B cell (primary cell): ENCODE measurements at regions not wholly inside any gene's neighbourhood (a gene's known extent, or its start where the extent isn't known, plus 50 kb on each side); places are given as distances from the start of the nearest gene placed in this dataset.

ENCODE experiments used
- ATAC-seq: fragments of 200-7000 bp; cut with Tn5 transposase; one replicate; pipeline ENCODE4 v1.10.0; 2021; ENCODE audit warnings: low read depth, mild to moderate bottlenecking, moderate number of reproducible peaks, moderate library complexity
- CTCF ChIA-PET: fragments of 350-600 bp; sonication (Branson Sonifier 250); formaldehyde crosslinking; loops from one replicate; lab custom pipeline; 2021; ENCODE audit warnings: antibody characterized with exemption, inconsistent platforms; lab: Charles Lee
- POLR2A ChIA-PET: fragments of 350-600 bp; sonication (Branson Sonifier 250); formaldehyde crosslinking; loops from one replicate; lab custom pipeline; 2021; ENCODE audit warnings: antibody characterized with exemption; lab: Charles Lee
- DNase-seq: peaks from one replicate; pipeline ENCODE4 v3.0.0; 2013
- H2AFZ ChIP-seq: 2 replicates; pipeline ENCODE4 v1.6.1; 2012; ENCODE audit warnings: mild to moderate bottlenecking, low read depth, low read length; ENCODE audit not compliant: insufficient read depth, poor library complexity, severe bottlenecking
- H3K27ac ChIP-seq, 2 donors: 1 replicate in 1 of 2; 2 replicates in 1 of 2; pipeline ENCODE4 v1.5.1; 2012 to 2013; ENCODE audit warnings: low read length in 2 of 2, mild to moderate bottlenecking in 2 of 2, moderate library complexity in 1 of 2
- H3K27me3 ChIP-seq, 4 experiments: fragments of 200-600 bp in 1 of 4; sonication (generic) in 1 of 4; replicated peaks in 1 of 4; 1 replicate in 2 of 4; 2 replicates in 2 of 4; pipeline versions ENCODE4 v1.6.1 to v1.7.0; 2013 to 2016; ENCODE audit warnings: low read length in 3 of 4, mild to moderate bottlenecking in 2 of 4, mixed read lengths in 1 of 4, moderate library complexity in 1 of 4; ENCODE audit not compliant: insufficient read depth in 4 of 4, control insufficient read depth in 3 of 4; ENCODE audit errors: control extremely low read depth in 1 of 4
- H3K36me3 ChIP-seq, 2 experiments: replicated peaks in 1 of 2; 1 replicate in 1 of 2; 2 replicates in 1 of 2; pipeline versions ENCODE4 v1.6.1 to v1.7.1; 2013; ENCODE audit warnings: low read length in 1 of 2; ENCODE audit not compliant: insufficient read depth in 2 of 2, control insufficient read depth in 1 of 2; ENCODE audit errors: control extremely low read depth in 1 of 2, extremely low read depth in 1 of 2
- H3K4me1 ChIP-seq, 2 donors: fragments of 200-600 bp in 1 of 2; sonication (generic) in 1 of 2; 1 replicate in 1 of 2; 2 replicates in 1 of 2; pipeline versions ENCODE4 v1.5.1 to v1.6.1; 2013 to 2017; ENCODE audit warnings: low read length in 2 of 2; ENCODE audit not compliant: control insufficient read depth in 2 of 2, insufficient read depth in 2 of 2
- H3K4me2 ChIP-seq: replicated peaks from 2 replicates; pipeline ENCODE3; 2012; ENCODE audit warnings: mild to moderate bottlenecking, low read depth, low read length; ENCODE audit not compliant: poor library complexity, severe bottlenecking
- H3K4me3 ChIP-seq, 5 experiments: fragments of 200-600 bp in 1 of 5; sonication (generic) in 1 of 5; 1 replicate in 3 of 5; 2 replicates in 2 of 5; pipeline versions ENCODE4 v1.5.1 to v1.7.0; 2011 to 2016; ENCODE audit warnings: low read length in 4 of 5, mild to moderate bottlenecking in 4 of 5, low read depth in 2 of 5, control low read depth in 1 of 5, moderate library complexity in 1 of 5; ENCODE audit not compliant: insufficient read depth in 1 of 5; ENCODE audit errors: control extremely low read depth in 1 of 5, extremely low read depth in 1 of 5
- H3K79me2 ChIP-seq: fragments of 200-600 bp; sonication (generic); one replicate; pipeline ENCODE4 v1.6.0; 2016; ENCODE audit warnings: low read length; ENCODE audit not compliant: control insufficient read depth, insufficient read depth
- H3K9ac ChIP-seq: fragments of 200-600 bp; sonication (generic); 2 replicates; pipeline ENCODE4 v1.6.1; 2017; ENCODE audit warnings: mild to moderate bottlenecking, low read length, moderate library complexity
- H3K9me3 ChIP-seq, 3 donors: one replicate each; pipeline versions ENCODE4 v1.6.1 to v1.7.1; 2013; ENCODE audit warnings: low read length in 2 of 3; ENCODE audit not compliant: control insufficient read depth in 2 of 3, insufficient read depth in 1 of 3; ENCODE audit errors: control extremely low read depth in 1 of 3
- H4K20me1 ChIP-seq: 2 replicates; pipeline ENCODE4 v1.6.0; 2012; ENCODE audit warnings: mild to moderate bottlenecking, low read length; ENCODE audit not compliant: insufficient read depth, control insufficient read depth, poor library complexity, severe bottlenecking
- H3K27ac Mint-ChIP-seq: one replicate; pipeline ENCODE4 v1.8.0; 2021; ENCODE audit warnings: mixed read lengths
- H3K27me3 Mint-ChIP-seq: one replicate; pipeline ENCODE4 v1.8.0; 2021; ENCODE audit warnings: mixed read lengths
- H3K4me1 Mint-ChIP-seq: one replicate; pipeline ENCODE4 v1.8.0; 2021; ENCODE audit warnings: mixed read lengths
- H3K4me3 Mint-ChIP-seq: one replicate; pipeline ENCODE4 v1.8.0; 2021; ENCODE audit warnings: mixed read lengths
- H3K9me3 Mint-ChIP-seq: one replicate; pipeline ENCODE4 v1.8.0; 2022; ENCODE audit warnings: mixed read lengths; ENCODE audit not compliant: insufficient read depth
- EZH2 ChIP-seq: IDR thresholded peaks from 2 replicates; pipeline ENCODE4 v1.6.1; 2012; ENCODE audit warnings: borderline replicate concordance, low read depth, mild to moderate bottlenecking, moderate library complexity, low read length; ENCODE audit not compliant: insufficient read depth, poor library complexity, severe bottlenecking
- WGBS: methylation state at CpG from one replicate; pipeline ENCODE4 v1.1.5; 2013; ENCODE audit warnings: missing lambda C conversion rate; ENCODE audit not compliant: insufficient coverage; 5-methylcytosine and 5-hydroxymethylcytosine counted together
- intact Hi-C: fragments of 100-400 bp; cut with micrococcal nuclease; formaldehyde crosslinking; loops from one replicate; pipeline ENCODE4 v1.10.0; 2022
- TF ChIP-seq, protein P1 (sequence below): fragments of 200-600 bp; IDR thresholded peaks from one replicate; pipeline ENCODE4 v1.8.0; 2022; ENCODE audit warnings: antibody characterized with exemption, mild to moderate bottlenecking

DNA sequence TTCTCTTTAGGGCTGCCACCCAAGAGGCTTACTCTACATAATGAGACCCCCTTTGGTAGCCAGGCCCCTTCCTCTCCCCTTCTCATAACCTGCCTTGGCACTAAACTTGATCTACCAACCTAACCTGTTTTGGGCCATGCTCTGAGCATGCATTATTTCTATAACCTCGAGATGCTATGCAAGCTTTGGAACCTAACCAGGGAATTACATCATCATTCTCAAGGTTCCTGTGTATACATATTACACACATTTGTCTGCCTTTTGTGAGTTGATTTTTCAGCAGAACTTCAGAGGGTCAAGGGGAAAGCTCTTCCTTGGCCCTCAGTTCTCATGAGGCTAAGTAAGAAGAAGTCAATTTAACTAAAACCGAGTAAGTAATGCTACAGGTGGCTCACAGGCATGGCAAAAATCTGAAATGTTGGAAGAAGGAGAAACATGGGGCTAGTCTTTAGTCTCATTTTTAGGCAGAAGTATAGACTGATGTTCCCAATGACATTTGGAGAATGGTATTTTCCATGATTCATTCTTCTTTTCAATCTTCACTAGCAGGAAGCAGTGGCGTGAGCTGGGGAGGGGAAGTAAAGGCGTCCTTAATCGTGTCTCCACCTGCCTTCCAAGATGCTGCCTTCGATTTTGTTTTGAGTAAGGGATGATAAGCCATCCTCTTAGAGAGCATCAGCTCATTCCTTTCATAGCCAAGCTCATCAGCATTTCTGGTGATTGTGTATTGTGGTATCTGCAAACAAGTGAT lies 308.4 kb downstream of the ABCC12 start:
- no peak overlapping the region for H2AFZ ChIP-seq
- no peaks in the 10 kb centered on the region for H3K27me3 ChIP-seq
- no peaks in the 10 kb centered on the region for H3K79me2 ChIP-seq
- intact Hi-C loops, result no loop called here
- ATAC-seq (no peak), DNase-seq (no peak)
- Mint-ChIP-seq H3K27me3 (no peaks in the 10 kb centered on the region), H3K27ac (no peak overlapping the region), H3K4me1 (no peaks in the 10 kb centered on the region), H3K9me3 (no peaks in the 10 kb centered on the region), H3K4me3 (no peak overlapping the region)
- no peak overlapping the region for H3K4me3 ChIP-seq
- no peaks in the 10 kb centered on the region for H4K20me1 ChIP-seq
- no peaks in the 10 kb centered on the region for H3K4me1 ChIP-seq
- H3K36me3 ChIP-seq, result no peaks in the 10 kb centered on the region
- H3K27ac ChIP-seq, result no peak overlapping the region
- WGBS, result 100% methylated on average over 1 of the region's 6 CpGs
- H3K9me3 ChIP-seq, result no peaks in the 10 kb centered on the region
- CTCF ChIA-PET, result no interaction called here
- POLR2A ChIA-PET, result no interaction called here
- no peak overlapping the region for H3K4me2 ChIP-seq
- TF ChIP-seq, protein P1, sequence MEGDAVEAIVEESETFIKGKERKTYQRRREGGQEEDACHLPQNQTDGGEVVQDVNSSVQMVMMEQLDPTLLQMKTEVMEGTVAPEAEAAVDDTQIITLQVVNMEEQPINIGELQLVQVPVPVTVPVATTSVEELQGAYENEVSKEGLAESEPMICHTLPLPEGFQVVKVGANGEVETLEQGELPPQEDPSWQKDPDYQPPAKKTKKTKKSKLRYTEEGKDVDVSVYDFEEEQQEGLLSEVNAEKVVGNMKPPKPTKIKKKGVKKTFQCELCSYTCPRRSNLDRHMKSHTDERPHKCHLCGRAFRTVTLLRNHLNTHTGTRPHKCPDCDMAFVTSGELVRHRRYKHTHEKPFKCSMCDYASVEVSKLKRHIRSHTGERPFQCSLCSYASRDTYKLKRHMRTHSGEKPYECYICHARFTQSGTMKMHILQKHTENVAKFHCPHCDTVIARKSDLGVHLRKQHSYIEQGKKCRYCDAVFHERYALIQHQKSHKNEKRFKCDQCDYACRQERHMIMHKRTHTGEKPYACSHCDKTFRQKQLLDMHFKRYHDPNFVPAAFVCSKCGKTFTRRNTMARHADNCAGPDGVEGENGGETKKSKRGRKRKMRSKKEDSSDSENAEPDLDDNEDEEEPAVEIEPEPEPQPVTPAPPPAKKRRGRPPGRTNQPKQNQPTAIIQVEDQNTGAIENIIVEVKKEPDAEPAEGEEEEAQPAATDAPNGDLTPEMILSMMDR, result no peak
- no peak for TF ChIP-seq EZH2
- H3K9ac ChIP-seq, result no peak overlapping the region

DNA sequence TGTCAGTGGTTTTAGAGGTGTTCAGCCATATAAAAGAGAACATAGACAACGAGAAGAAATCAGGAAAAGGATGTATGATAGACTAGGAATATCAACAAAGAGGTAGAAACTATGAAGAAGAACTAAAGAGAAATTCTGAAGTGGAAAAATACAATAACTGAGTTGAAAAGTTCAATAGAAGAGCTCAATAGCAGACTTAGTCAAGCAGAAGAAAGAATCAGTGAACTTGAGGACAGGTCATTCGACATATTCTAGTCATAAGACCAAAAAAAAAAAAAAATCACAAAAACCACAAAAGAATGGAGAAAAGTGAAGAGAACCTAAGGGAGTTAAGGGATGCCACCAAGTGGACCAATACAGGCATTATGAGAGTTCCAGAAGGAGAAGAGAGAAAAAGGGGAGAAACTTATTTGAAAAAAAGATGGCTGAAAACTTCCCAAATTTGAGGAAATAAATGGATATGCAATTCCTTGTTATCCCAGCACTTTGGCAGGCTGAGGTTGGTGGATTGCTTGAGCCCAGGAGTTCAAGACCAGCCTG lies 321.2 kb downstream of the ABCC12 start:
- Histone ChIP-seq H3K9me3 (peaks cover 1 to 21% (median 5%) of the 10 kb centered on the region in 3 donors), H2AFZ (no peak overlapping the region), H3K9ac (no peak overlapping the region), H3K27ac (no peak overlapping the region), H3K36me3 (no peaks in the 10 kb centered on the region), H4K20me1 (no peaks in the 10 kb centered on the region), H3K4me2 (no peak overlapping the region), H3K27me3 (no peaks in the 10 kb centered on the region), H3K4me1 (no peaks in the 10 kb centered on the region), H3K4me3 (no peak overlapping the region), H3K79me2 (no peaks in the 10 kb centered on the region)
- no peaks in the 10 kb centered on the region for H3K27me3 Mint-ChIP-seq
- H3K9me3 Mint-ChIP-seq, result peaks cover 5% of the 10 kb centered on the region
- no peak for TF ChIP-seq EZH2
- TF ChIP-seq, protein P1, result no peak
- ATAC-seq (no peak), DNase-seq (no peak)
- no CpG with 5 or more reads among the region's 2 CpGs for WGBS
- H3K4me3 Mint-ChIP-seq, result no peak overlapping the region
- ChIA-PET POLR2A (no interaction called here), CTCF (no interaction called here)
- no peaks in the 10 kb centered on the region for H3K4me1 Mint-ChIP-seq
- no peak overlapping the region for H3K27ac Mint-ChIP-seq
- intact Hi-C loops, result no loop called here
